HEK293 (cell line): ENCODE measurements at regions not wholly inside any gene's neighbourhood (a gene's known extent, or its start where the extent isn't known, plus 50 kb on each side); places are given as distances from the start of the nearest gene placed in this dataset.

ENCODE experiments used
- CTCF ChIP-seq: fragments of 450-650 bp; formaldehyde crosslinking; IDR thresholded peaks from 2 replicates; pipeline ENCODE4 v1.5.1; 2016; ENCODE audit warnings: missing biosample characterization, missing genetic modification characterization
- ZNF292 ChIP-seq: fragments of 450-650 bp; formaldehyde crosslinking; IDR thresholded peaks from 2 replicates; pipeline ENCODE4 v1.5.1; 2016; ENCODE audit warnings: low read depth, missing biosample characterization, missing genetic modification characterization, borderline replicate concordance
- ZNF354C ChIP-seq: fragments of 450-650 bp; formaldehyde crosslinking; IDR thresholded peaks from 2 replicates; pipeline ENCODE4 v1.5.1; 2016; ENCODE audit warnings: missing biosample characterization, missing genetic modification characterization, low read depth, borderline replicate concordance
- ZNF843 ChIP-seq: fragments of 450-650 bp; formaldehyde crosslinking; IDR thresholded peaks from 2 replicates; pipeline ENCODE4 v1.5.1; 2016; ENCODE audit warnings: missing biosample characterization, missing genetic modification characterization

- TF ChIP-seq CTCF (tag by site-specific recombination) (no peak), ZNF292 (tag by site-specific recombination) (no peak), ZNF354C (tag by site-specific recombination) (no peak), ZNF843 (tag by site-specific recombination) (no peak)
Measured at GRCh38 chr11:44407211-44407996, 97.5 kb upstream of the ALX4 start.
